Mucosa of descending colon (tissue), 3 donors: ENCODE measurements at regions not wholly inside any gene's neighbourhood (a gene's known extent, or its start where the extent isn't known, plus 50 kb on each side); places are given as distances from the start of the nearest gene placed in this dataset.

Experiments used
- ATAC-seq: fragments of 200-7000 bp; cut with Tn5 transposase; one replicate; pipeline ENCODE4 v1.9.1; 2020; ENCODE audit warnings: mild to moderate bottlenecking, moderate library complexity
- DNase-seq, 3 donors: peaks; one replicate each; pipeline ENCODE4 v3.0.0-alpha.2; 2020
- H3K36me3 ChIP-seq: fragments of 200-600 bp; one replicate; pipeline ENCODE4 v1.8.0; 2021; ENCODE audit warnings: low read depth, mild to moderate bottlenecking
- H3K4me1 ChIP-seq: fragments of 200-600 bp; one replicate; pipeline ENCODE4 v1.8.0; 2021; ENCODE audit warnings: low read depth, mild to moderate bottlenecking
- H3K4me3 ChIP-seq: fragments of 200-600 bp; one replicate; pipeline ENCODE4 v1.8.0; 2021; ENCODE audit warnings: mild to moderate bottlenecking
- H3K9me3 ChIP-seq: fragments of 200-600 bp; one replicate; pipeline ENCODE4 v1.8.0; 2021; ENCODE audit warnings: mild to moderate bottlenecking
- intact Hi-C, 2 donors: fragments of 100-400 bp; cut with DNase I in 1 of 2; cut with micrococcal nuclease in 1 of 2; formaldehyde crosslinking; loops; one replicate each; pipeline versions ENCODE4 v1.11.0 to v1.11.1; 2022; cut with DNase I, micrococcal nuclease
- TF ChIP-seq, protein P1 (sequence below): fragments of 200-600 bp; IDR thresholded peaks from one replicate; pipeline ENCODE4 v1.8.0; 2022; ENCODE audit warnings: antibody characterized with exemption, mild to moderate bottlenecking
- donor health status: DM: no; HTN: no; CAD: no; lungs with moderate emphysema.
- donor health status: DM: no; HTN: no; CAD: no.
- donor health status: DM: no; HTN: yes; CAD: no.

DNA sequence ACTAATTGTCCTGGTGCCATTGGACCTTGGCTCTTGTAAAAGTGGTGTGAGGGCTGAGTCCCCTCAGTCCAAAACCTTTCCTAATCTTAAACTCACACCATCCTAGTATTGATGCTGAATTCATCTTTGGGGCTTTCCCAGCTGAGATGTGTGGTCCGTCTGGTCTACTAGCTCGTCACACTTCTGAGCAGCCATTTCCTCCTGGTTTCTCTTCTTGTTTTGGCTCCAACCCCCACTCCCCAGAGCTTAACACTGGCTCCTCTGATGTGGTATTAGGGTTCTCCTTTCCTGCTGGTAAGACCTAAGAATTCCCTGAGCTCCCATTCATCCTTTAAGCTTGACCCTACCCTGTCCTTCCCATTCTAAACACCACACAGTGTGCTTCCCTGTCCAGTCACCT, 900.6 kb downstream of the VRK1 start:
- H3K9me3 ChIP-seq, result no peaks in the 10 kb centered on the region
- TF ChIP-seq, protein P1, sequence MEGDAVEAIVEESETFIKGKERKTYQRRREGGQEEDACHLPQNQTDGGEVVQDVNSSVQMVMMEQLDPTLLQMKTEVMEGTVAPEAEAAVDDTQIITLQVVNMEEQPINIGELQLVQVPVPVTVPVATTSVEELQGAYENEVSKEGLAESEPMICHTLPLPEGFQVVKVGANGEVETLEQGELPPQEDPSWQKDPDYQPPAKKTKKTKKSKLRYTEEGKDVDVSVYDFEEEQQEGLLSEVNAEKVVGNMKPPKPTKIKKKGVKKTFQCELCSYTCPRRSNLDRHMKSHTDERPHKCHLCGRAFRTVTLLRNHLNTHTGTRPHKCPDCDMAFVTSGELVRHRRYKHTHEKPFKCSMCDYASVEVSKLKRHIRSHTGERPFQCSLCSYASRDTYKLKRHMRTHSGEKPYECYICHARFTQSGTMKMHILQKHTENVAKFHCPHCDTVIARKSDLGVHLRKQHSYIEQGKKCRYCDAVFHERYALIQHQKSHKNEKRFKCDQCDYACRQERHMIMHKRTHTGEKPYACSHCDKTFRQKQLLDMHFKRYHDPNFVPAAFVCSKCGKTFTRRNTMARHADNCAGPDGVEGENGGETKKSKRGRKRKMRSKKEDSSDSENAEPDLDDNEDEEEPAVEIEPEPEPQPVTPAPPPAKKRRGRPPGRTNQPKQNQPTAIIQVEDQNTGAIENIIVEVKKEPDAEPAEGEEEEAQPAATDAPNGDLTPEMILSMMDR, result no peak
- no peaks in the 10 kb centered on the region for H3K4me1 ChIP-seq
- no peaks in the 10 kb centered on the region for H3K36me3 ChIP-seq
- ATAC-seq (no peak), DNase-seq (no peak)
- intact Hi-C loops, result no loop called here
- no peak overlapping the region for H3K4me3 ChIP-seq

DNA sequence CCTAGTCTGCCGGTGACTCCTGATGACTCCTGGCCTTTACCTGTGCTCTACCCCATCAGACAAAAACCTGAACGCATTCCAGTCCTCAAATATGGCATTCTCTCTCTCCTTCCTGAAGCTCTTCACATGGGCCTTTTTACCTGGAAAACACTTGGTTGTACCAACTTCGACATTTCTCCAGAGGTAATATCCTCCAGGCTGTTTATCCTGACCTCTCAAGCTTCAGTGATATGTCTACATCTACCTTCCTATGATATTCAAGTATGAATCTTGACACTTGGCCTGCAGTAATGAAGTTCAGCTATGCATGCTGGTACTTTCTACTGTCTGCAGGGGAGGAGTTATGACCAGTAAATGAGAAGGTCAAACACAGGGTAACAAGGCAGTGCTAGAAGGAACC, 901.8 kb downstream of the VRK1 start:
- Histone ChIP-seq H3K4me1 (no peaks in the 10 kb centered on the region), H3K4me3 (no peak overlapping the region), H3K9me3 (no peaks in the 10 kb centered on the region), H3K36me3 (no peaks in the 10 kb centered on the region)
- ATAC-seq (no peak), DNase-seq (no peak)
- TF ChIP-seq, protein P1, result no peak
- intact Hi-C loops, result no loop called here

DNA sequence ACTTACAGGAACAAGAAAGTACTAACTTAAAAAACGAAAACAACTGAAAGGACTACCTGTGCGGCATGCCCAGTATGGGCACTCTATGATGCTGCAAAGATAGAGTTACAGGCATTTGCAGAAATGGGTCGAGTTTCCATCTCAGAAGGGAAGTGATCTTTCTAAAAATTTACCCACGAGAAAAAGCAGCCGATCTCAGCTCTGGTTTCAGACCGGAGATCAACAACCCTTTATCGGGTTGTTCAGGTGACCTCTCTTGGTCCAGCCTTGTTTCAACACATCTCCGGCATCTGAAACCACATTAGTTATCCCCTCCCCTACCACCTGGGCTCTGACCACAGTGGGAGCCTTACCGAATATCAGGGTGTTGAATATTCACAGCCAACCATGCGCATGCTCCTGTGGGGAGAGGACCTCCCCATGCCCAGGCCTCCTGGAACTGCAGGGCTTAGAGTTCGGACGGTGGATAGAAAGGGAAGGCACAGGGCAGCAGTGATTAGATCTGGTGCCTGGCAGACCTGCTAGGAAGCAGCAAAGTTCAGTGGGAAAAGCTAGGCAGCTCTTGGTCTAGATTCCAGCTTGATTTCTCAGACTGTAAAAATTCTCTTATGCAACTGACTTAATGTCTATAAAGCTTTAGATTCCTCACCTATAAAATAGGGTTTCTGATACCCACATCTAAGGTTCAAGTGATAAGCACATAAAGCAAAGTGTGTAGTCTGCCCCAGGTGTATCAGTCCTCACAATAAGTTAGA, 906.0 kb downstream of the VRK1 start:
- ATAC-seq, result peak; percentile 55
- H3K4me3 ChIP-seq, result no peak overlapping the region
- no peaks in the 10 kb centered on the region for H3K4me1 ChIP-seq
- no peaks in the 10 kb centered on the region for H3K36me3 ChIP-seq
- DNase-seq, result no peak
- intact Hi-C loops, result no loop called here
- TF ChIP-seq, protein P1, result no peak
- no peaks in the 10 kb centered on the region for H3K9me3 ChIP-seq

DNA sequence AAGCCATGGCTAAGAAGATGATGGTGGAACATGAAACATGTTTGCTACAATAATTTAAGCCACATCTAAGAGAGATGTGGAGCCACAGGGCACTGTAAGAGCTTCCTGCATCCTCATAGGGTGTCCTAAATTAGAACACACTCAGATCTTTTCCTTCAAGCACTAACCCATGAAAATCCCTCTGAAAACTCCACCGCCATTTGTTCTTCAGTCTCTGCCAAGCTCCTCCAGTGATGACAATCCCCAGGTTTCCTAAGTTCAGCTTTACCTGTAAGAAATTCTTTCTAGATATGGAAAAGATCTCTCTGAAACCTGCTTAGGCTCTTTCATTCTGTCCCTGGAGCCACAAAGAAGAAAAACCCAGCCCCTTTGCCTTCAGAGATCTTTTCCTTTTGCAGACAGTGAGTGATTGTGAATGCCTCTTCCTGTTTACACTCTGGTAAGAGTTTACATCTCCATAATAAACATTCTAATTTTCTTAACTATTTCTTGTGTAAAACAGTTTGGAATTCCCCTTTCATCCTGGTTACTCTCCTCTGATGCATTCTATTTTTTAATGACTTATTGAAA, 907.2 kb downstream of the VRK1 start:
- H3K4me3 ChIP-seq, result no peak overlapping the region
- DNase-seq (no peak), ATAC-seq (no peak)
- H3K36me3 ChIP-seq, result no peaks in the 10 kb centered on the region
- TF ChIP-seq, protein P1, result no peak
- no peaks in the 10 kb centered on the region for H3K4me1 ChIP-seq
- H3K9me3 ChIP-seq, result no peaks in the 10 kb centered on the region
- intact Hi-C loops, result no loop called here

DNA sequence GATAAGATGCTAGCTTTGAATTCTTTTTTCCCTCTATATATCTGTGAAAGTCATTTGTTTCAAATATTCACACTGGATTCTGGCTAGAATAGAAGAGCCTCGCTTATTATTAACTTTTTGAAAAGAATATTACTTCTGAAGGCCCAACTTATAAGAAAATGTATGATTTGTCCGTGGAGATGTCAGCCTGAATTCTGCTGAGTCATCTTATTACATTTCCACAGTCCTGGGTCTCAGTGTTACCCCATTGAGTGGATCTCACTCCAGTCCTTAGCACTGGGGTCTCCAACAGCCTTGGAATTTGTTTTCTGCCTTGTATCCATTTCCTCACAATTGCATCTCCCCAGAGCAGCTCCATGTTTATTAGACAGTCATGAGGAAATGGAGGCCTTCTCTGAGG, 907.9 kb downstream of the VRK1 start:
- intact Hi-C loops, result no loop called here
- DNase-seq (no peak), ATAC-seq (no peak)
- no peak overlapping the region for H3K4me3 ChIP-seq
- no peaks in the 10 kb centered on the region for H3K36me3 ChIP-seq
- no peaks in the 10 kb centered on the region for H3K9me3 ChIP-seq
- TF ChIP-seq, protein P1, result no peak
- H3K4me1 ChIP-seq, result no peaks in the 10 kb centered on the region
